Endothelial cell of umbilical vein (primary cell): ENCODE measurements at regions not wholly inside any gene's neighbourhood (a gene's known extent, or its start where the extent isn't known, plus 50 kb on each side); places are given as distances from the start of the nearest gene placed in this dataset.

Source experiments
- BruUV-seq: library from RNA; stranded (reverse); fragments of 400-500 nt; replicated peaks from 2 replicates; lab custom pipeline; 2021; lab: Mats Ljungman, UMichigan
- CTCF ChIA-PET: fragments of 300-600, 350-600 bp; sonication (Branson Sonifier 250); formaldehyde crosslinking; loops from one replicate; lab custom pipeline; 2021; ENCODE audit warnings: antibody characterized with exemption, inconsistent platforms; lab: Charles Lee
- POLR2A ChIA-PET: fragments of 300-600, 350-600 bp; sonication (Branson Sonifier 250); formaldehyde crosslinking; loops from one replicate; lab custom pipeline; 2021; ENCODE audit warnings: antibody characterized with exemption, inconsistent platforms; lab: Charles Lee
- DNase-seq: peaks from one replicate; pipeline ENCODE4 v3.0.0-alpha.2; 2011; ENCODE audit warnings: low read depth, low spot score
- FAIRE-seq: peaks from 2 replicates; lab custom pipeline; 2011; peaks lifted over from hg19 to GRCh38; lab: Jason Lieb, UNC
- H2AFZ ChIP-seq: 2 replicates; pipeline ENCODE4 v1.6.0; 2012; ENCODE audit warnings: low read depth, low read length, control low read depth, inconsistent platforms
- H3K27ac ChIP-seq: 2 replicates; pipeline ENCODE4 v1.5.1; 2011; ENCODE audit warnings: low read depth, mild to moderate bottlenecking, control low read depth, low read length, moderate library complexity; ENCODE audit not compliant: insufficient read depth
- H3K27me3 ChIP-seq, 2 experiments: 2 replicates each; pipeline versions ENCODE4 v1.6.0 to v1.6.1; 2011; ENCODE audit warnings: low read length in 2 of 2, mixed read lengths in 1 of 2; ENCODE audit not compliant: control insufficient read depth in 2 of 2, insufficient read depth in 2 of 2
- H3K36me3 ChIP-seq, 2 experiments: 2 replicates in 1 of 2; 3 replicates in 1 of 2; pipeline ENCODE4 v1.5.1; 2011; ENCODE audit warnings: low read length in 2 of 2, mild to moderate bottlenecking in 1 of 2, moderate library complexity in 1 of 2; ENCODE audit not compliant: control insufficient read depth in 2 of 2, insufficient read depth in 2 of 2; ENCODE audit errors: extremely low read depth in 1 of 2
- H3K4me1 ChIP-seq: 3 replicates; pipeline ENCODE4 v1.5.1; 2011; ENCODE audit warnings: mild to moderate bottlenecking, low read length; ENCODE audit not compliant: control insufficient read depth, insufficient read depth; ENCODE audit errors: extremely low read depth
- H3K4me2 ChIP-seq: 2 replicates; pipeline ENCODE4 v1.6.1; 2011; ENCODE audit warnings: low read length, control low read depth, mixed read lengths; ENCODE audit not compliant: insufficient read depth
- H3K4me3 ChIP-seq, 3 experiments: fragments of 200-600 bp in 1 of 3; sonication (generic), shearing (Covaris generic) in 1 of 3; replicated peaks in 1 of 3; 2 replicates each; pipeline ENCODE4 v1.5.1; 2011 to 2016; ENCODE audit warnings: control low read depth in 3 of 3, low read length in 3 of 3, mild to moderate bottlenecking in 2 of 3, inconsistent platforms in 1 of 3, low read depth in 1 of 3, moderate library complexity in 1 of 3; ENCODE audit not compliant: insufficient read depth in 1 of 3
- H3K79me2 ChIP-seq: 2 replicates; pipeline ENCODE4 v1.6.0; 2012; ENCODE audit warnings: low read length, inconsistent platforms; ENCODE audit not compliant: control insufficient read depth, insufficient read depth
- H3K9ac ChIP-seq: replicated peaks from 2 replicates; pipeline ENCODE3; 2011; ENCODE audit warnings: low read length, control low read depth; ENCODE audit not compliant: insufficient read depth; ENCODE audit errors: extremely low read depth
- H3K9me1 ChIP-seq: replicated peaks from 3 replicates; pipeline ENCODE4 v1.6.0; 2011; ENCODE audit warnings: mild to moderate bottlenecking, low read length; ENCODE audit not compliant: control insufficient read depth, insufficient read depth; ENCODE audit errors: extremely low read depth
- H3K9me3 ChIP-seq: replicated peaks from 2 replicates; pipeline ENCODE4 v1.5.1; 2012; ENCODE audit warnings: low read length, inconsistent platforms; ENCODE audit not compliant: control insufficient read depth, insufficient read depth
- H4K20me1 ChIP-seq: replicated peaks from 2 replicates; pipeline ENCODE3; 2011; ENCODE audit warnings: mild to moderate bottlenecking, low read length; ENCODE audit not compliant: control insufficient read depth, insufficient read depth; ENCODE audit errors: extremely low read depth
- CTCF ChIP-seq, 2 donors: IDR thresholded peaks; 1 replicate in 1 of 2; 2 replicates in 1 of 2; pipeline ENCODE4 v1.5.1; 2011; ENCODE audit warnings: low read length in 2 of 2, mild to moderate bottlenecking in 2 of 2, moderate library complexity in 2 of 2, control low read depth in 1 of 2, inconsistent platforms in 1 of 2, low read depth in 1 of 2; ENCODE audit not compliant: insufficient read depth in 1 of 2; ENCODE audit errors: extremely low read depth in 1 of 2
- EZH2 ChIP-seq: IDR thresholded peaks from 2 replicates; pipeline ENCODE4 v1.6.1; 2012; ENCODE audit warnings: borderline replicate concordance, low read depth, mild to moderate bottlenecking, moderate library complexity, low read length, inconsistent platforms; ENCODE audit not compliant: severe bottlenecking
- FOS ChIP-seq: IDR thresholded peaks from 2 replicates; pipeline ENCODE4 v1.6.1; 2011; ENCODE audit warnings: mild to moderate bottlenecking, low read length, moderate library complexity, borderline replicate concordance; ENCODE audit not compliant: insufficient read depth
- GATA2 ChIP-seq: IDR thresholded peaks from 2 replicates; pipeline ENCODE4 v1.7.0; 2011; ENCODE audit warnings: low read depth, mild to moderate bottlenecking, moderate library complexity, mixed read lengths, low read length; ENCODE audit not compliant: insufficient read length, insufficient read depth
- JUN ChIP-seq: IDR thresholded peaks from 2 replicates; pipeline ENCODE4 v1.6.1; 2011; ENCODE audit warnings: borderline replicate concordance, low read depth; ENCODE audit not compliant: insufficient read length, insufficient read depth
- MAX ChIP-seq: IDR thresholded peaks from 2 replicates; pipeline ENCODE4 v1.6.1; 2011; ENCODE audit not compliant: insufficient read depth, insufficient read length
- MYC ChIP-seq: IDR thresholded peaks from one replicate; pipeline ENCODE4 v1.6.1; 2011; ENCODE audit warnings: mild to moderate bottlenecking, low read depth, low read length
- POLR2A ChIP-seq: IDR thresholded peaks from 2 replicates; pipeline ENCODE4 v1.6.1; 2012; ENCODE audit warnings: low read depth, mild to moderate bottlenecking, control low read depth, low read length
- POLR2AphosphoS5 ChIP-seq: IDR thresholded peaks from 2 replicates; pipeline ENCODE4 v1.6.1; 2012; ENCODE audit warnings: low read depth, mild to moderate bottlenecking, control low read depth, low read length, moderate library complexity; ENCODE audit not compliant: insufficient read depth
- dilution Hi-C: fragments of 300-500 bp; cut with MboI; formaldehyde crosslinking; loops from one replicate; pipeline ENCODE4 v1.15.0; 2019; ENCODE audit warnings: low sequenced_read_pairs; ENCODE audit not compliant: extremely low pct_ligation_motif_present
- intact Hi-C: fragments of 100-400 bp; cut with micrococcal nuclease; formaldehyde crosslinking; loops from one replicate; pipeline ENCODE4 v1.10.0; 2022

GRCh38 chr3:99505200-99505599, 133.2 kb upstream of the COL8A1 start:
- CTCF ChIA-PET, result no interaction called here
- H3K27me3 ChIP-seq, result no peaks in the 10 kb centered on the region

GRCh38 chr3:99504258-99504657, 134.1 kb upstream of the COL8A1 start:
- no peak overlapping the region for H3K27ac ChIP-seq
- H3K4me1 ChIP-seq, result peaks cover 24% of the 10 kb centered on the region
- no peaks in the 10 kb centered on the region for H3K27me3 ChIP-seq
- H3K4me3 ChIP-seq, result no peak overlapping the region
- H3K4me2 ChIP-seq, result no peak overlapping the region
- FAIRE-seq, result no peak
- intact Hi-C loops (no loop called here), dilution Hi-C loops (no loop called here)
- no peaks in the 10 kb centered on the region for H3K79me2 ChIP-seq
- no peak for TF ChIP-seq JUN
- TF ChIP-seq POLR2AphosphoS5, result no peak
- no peak for TF ChIP-seq CTCF (IDR thresholded peaks at IDR 0.05; ENCODE audit: extremely low read depth in 1 of 2, insufficient read depth in 1 of 2, low read depth in 1 of 2, low read length in 2 of 2)
- TF ChIP-seq GATA2, result no peak
- no peak for TF ChIP-seq MYC
- TF ChIP-seq FOS, result no peak
- no peak for TF ChIP-seq MAX
- no peak for TF ChIP-seq POLR2A
- TF ChIP-seq EZH2, result no peak
- ChIA-PET CTCF (interaction anchor here (1.0 to 1.2 kb wide), 2 partner anchors 133 to 139 kb away, joined by 3 read pairs; no protein-coding TSS in a partner anchor), POLR2A (interaction anchor here (0.5 kb wide), 1 partner anchor 255 kb away, joined by 3 read pairs; no protein-coding TSS in a partner anchor)
- H3K36me3 ChIP-seq, result no peaks in the 10 kb centered on the region
- DNase-seq, result no peak
- H4K20me1 ChIP-seq, result no peaks in the 10 kb centered on the region
- H3K9me3 ChIP-seq, result no peaks in the 10 kb centered on the region
- H3K9ac ChIP-seq, result no peak overlapping the region
- no peaks in the 10 kb centered on the region for H3K9me1 ChIP-seq
- peak overlapping the region; percentile 18 for H2AFZ ChIP-seq
- no TSS peak for BruUV-seq

More at GRCh38 chr3:99505200-99505599, 133.2 kb upstream of the COL8A1 start:
- POLR2A ChIA-PET, result no interaction called here
- no peaks in the 10 kb centered on the region for H4K20me1 ChIP-seq
- TF ChIP-seq CTCF (IDR thresholded peaks at IDR 0.05; ENCODE audit: extremely low read depth in 1 of 2, insufficient read depth in 1 of 2, low read depth in 1 of 2, low read length in 2 of 2), result no peak
- no peak overlapping the region for H3K27ac ChIP-seq
- no TSS peak for BruUV-seq
- no peaks in the 10 kb centered on the region for H3K9me3 ChIP-seq
- H3K9me1 ChIP-seq, result no peaks in the 10 kb centered on the region
- FAIRE-seq (no peak), DNase-seq (no peak)
- H2AFZ ChIP-seq, result no peak overlapping the region
- no peaks in the 10 kb centered on the region for H3K36me3 ChIP-seq
- intact Hi-C loops, result no loop called here
- H3K4me3 ChIP-seq, result no peak overlapping the region
- no peak overlapping the region for H3K4me2 ChIP-seq
- dilution Hi-C loops, result no loop called here
- no peak overlapping the region for H3K9ac ChIP-seq
- H3K4me1 ChIP-seq, result peaks cover 20% of the 10 kb centered on the region
- H3K79me2 ChIP-seq, result no peaks in the 10 kb centered on the region
